Stimulated activated CD4-positive, alpha-beta T cell treated with anti-CD3 and anti-CD28 coated beads, Interleukin-4, amount 100 ng/mL, for 4 hours (primary cell): ENCODE measurements at regions not wholly inside any gene's neighbourhood (a gene's known extent, or its start where the extent isn't known, plus 50 kb on each side); places are given as distances from the start of the nearest gene placed in this dataset.

Experiments
- DNase-seq, 2 experiments: peaks; one replicate each; pipeline ENCODE4 v3.0.0-alpha.2; 2020

DNA sequence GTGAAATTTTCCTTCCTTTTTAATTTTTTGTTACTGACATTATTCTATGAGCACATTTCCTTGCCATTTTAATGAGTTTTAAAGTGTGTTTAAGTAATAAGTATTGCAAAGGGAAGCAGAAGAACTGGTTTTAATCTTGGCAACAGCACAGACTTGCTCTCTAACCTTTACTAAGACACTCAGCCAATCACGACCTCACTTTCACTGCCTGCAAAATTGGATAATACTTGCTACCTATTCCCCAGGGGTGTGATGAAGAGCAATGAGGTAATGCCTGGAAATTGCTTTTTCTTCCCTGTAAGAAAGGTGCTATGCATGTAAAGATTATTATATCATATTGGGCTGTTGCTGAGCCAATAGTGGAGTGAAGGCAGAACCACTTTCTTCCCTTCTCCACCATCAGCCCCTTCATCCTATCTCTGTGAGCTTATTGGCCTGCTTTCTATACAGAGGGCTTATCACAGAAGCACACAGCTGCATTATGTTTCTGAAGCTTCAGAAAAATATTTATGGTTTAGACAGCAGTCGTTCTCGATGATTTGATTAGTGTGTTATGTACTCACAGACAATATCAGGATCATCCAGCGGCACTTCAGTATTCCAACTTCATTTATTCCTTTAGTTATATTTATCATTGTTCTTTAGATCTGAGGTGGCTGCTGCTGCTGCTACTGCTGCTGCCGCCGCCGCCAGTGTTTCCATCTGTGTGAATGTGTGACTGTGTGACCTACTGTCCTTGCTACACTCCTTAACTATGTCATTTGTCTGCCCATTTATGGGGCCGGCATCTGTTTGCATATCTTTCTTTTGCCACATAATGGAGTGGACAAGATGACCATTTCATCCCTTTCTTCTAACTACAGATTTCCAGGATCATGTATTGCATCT lies 255.1 kb downstream of the C4orf33 start:
- no peak for DNase-seq

DNA sequence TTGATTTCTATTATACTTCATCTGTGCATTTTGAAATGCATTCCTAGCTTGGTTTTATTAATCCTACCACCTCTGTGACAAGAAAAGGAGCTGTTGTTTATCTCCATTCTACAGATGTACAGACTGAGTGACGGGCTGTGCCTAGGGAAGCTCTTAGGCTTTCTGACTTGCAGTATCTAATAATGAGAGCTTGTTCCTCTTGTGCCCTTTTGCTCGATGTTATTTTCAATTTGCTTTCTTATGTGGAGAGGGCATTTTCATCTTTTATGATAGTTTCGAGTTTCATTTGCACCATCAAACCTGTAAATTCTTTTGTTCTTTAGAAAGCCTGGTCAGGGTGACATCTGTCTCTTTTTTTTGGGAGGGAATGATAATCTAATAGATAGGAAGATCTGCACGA lies 256.5 kb downstream of the C4orf33 start:
- no peak for DNase-seq

DNA sequence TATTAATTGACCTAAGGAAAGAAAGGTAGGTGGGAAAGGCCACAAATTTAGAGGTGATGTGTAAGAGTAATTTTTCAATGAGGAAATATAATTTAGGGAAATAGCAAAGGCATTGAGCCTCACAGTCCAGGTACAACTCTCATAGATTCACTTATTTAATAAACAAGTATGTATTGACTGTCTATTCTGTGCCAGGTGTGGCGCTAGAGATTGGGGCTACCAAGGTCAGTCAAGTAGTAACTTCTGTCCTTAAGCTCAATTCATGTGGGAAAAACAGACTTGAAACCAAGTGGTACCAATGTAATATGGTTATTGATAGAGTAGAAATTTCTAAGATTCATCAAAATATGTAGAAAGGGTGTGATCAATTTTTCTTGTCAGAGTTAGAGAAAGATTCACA lies 257.5 kb downstream of the C4orf33 start:
- DNase-seq, result no peak

DNA sequence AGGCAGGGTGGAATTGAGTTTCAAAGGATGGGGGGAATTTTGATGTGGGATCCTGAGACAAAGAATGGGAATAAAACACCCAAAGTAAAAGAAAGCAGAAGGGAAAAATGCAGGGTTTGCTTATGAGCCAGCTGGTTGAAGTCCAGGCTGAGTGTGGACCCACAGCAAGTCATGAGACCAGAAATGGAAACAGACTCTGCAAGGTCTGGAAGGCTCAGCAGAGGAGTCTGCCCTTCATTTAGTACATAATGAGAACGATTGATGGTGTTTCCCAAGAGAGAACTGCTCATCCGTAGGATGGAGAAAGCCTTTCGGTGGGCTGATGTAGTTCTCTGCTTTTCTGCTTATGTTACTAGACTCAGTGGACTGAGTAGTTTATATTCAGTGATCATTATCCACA lies 259.1 kb downstream of the C4orf33 start:
- DNase-seq, result no peak

DNA sequence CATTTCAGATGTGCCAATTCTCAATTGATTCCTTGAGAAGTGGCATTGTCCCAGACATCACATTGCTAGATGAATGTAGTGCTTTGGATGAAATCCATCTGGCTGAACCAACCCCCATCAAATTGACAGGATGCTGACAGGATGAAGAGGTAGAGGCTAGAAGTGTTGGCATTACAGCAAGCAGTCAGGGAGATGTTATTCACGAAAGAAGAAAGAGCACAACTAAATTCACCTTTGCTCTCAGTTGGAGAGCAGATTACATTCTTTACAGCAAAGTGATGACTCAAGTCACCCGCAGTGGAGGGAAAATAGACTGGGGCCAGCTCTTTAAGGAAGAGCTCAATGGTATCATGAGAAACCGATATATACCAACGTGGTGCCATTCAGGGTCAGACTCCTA lies 259.6 kb downstream of the C4orf33 start:
- no peak for DNase-seq

DNA sequence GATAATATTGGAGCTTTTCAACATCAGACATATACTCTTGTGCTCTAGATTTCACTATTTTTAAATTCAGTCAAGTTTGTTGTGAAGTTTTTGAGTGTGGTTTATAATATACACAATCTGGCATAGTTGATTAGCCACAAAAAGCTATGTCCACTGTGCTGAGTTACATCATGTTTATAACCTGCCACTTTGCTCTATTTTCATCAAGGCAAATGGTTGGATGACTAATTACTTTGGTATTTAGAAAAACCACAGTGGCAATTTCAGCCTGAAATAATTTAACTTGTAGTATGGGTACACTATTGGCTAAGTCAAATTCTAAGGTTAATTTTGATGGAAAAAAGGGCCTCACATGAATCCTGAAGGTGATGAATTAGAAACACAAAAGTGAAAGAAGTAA lies 262.6 kb downstream of the C4orf33 start:
- no peak for DNase-seq

DNA sequence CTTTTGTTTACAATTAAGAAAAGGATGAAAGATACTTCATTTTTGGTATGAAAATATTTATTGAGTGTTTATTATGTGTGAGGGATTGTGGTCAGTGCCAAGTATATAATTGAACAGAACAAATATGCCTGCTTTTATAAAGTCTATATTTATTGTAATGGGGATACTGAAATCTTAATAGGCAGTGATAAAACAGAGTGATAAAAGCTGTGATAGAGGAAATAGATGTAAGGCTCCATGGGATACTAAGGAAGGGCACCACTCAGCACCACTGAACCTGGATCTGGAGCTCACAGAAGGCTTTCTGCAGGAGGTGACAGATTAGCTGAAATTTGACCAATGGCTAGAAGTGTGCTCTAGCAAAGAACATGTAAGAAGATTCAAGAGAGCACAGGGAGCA lies 263.5 kb downstream of the C4orf33 start:
- no peak for DNase-seq

DNA sequence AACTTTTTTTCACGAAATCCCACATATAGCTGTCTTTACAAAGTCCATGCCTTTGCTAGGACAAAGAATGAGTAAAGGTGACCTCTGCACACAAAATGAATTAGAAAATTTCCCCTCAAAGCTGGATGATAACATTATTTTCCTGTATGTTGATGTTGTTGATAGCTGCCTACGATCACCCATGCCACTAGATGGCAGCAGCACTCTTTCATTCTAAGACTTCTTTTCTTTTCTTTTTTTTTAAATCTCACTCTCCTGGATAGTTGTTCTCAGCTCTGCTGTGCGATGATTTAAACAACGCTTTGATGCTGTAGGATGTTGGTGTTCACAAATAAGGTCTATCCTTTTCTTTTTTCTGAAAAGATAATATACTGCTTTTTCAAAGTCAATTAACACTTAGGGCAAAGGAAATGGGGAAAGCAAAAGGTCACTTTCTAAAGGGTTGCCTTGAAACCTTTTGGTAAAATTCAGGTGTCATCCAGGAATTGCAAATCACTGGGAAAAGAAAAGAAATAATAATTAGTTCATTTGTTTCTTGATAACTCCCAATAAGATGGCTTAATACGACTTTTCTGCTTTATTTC lies 266.8 kb downstream of the C4orf33 start:
- DNase-seq, result peak; percentile 4 to 15

DNA sequence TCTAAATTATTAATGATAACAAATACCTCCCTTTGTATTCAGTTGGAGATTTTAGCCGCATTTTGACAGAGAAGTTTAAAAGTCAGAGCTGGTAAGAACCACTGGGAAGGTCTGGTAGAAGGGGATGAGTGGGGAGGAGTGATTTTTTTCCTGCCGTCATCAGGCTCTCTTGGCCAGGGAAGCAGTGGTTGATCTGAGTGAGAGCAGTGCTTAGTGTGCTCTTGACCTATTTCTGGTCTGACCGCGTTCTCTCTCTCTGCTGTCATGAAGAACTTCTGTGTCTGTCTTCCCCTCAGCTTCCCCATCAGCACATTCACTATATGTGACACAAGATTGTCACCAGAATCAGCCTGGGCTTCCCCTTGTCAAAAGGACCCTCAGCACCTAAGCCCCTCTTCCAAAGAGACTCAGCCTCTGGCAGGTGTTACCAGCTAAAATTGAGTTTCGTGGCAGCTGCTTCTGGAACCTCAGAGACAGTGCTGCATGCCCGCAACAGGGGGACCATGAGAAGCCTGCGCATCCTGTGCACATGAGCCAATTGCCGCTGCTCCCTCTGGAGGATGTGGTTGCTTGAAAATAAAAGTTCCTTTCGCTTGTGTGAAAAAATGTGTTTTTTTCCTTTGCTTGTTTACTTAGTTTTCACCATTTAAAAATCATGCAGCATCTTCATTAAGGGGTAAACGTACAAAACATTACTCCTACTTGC lies 268.9 kb downstream of the C4orf33 start:
- DNase-seq, result no peak

DNA sequence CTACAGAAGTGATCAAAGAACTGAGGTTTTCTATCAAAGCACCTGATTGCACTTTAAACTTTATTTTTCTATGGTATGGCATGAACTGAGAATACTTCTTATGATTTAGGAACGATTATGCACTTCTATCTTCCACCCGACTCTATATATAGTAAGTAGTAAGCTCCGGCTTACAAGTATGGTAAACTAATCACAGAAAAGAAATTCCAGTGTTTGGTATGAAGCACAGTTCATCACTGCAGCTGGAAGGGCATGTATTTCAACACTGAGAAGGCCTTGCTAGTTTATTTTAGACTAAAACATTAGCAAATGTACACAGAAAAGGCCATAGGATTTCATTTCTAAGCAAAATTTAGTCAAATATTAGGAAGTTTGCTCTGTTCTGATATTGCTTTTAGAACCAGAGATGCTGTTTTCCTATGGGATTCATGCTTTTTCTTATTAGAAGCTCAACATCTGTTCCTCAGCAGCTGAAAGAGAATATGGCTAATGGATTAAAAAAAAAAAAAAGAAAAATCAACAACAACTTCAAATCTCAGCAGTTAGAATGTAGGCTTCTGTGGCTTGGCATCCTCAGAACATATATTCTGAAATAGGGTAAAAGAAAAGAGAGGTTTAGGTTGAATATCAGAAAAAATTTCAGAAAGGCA lies 273.5 kb downstream of the C4orf33 start:
- DNase-seq, result no peak

DNA sequence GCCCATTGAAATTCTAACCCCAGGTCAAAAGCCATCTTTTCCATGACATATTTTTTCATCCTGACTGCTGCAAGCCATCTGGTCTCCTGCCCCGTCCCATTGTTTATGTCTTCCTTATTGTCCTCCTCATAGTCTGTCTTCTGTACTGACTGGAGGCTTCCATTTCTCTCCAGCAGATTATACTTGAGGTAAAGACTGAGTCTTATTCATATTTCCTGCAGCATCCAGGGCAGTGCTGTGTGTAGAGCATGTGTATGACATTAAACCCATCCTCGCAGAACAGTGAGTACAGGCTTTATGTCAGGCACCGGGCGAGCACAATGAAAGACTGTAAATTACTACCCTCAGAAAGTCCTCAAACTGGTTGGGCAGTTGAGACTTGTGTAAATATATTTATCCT lies 275.1 kb downstream of the C4orf33 start:
- DNase-seq, result no peak

DNA sequence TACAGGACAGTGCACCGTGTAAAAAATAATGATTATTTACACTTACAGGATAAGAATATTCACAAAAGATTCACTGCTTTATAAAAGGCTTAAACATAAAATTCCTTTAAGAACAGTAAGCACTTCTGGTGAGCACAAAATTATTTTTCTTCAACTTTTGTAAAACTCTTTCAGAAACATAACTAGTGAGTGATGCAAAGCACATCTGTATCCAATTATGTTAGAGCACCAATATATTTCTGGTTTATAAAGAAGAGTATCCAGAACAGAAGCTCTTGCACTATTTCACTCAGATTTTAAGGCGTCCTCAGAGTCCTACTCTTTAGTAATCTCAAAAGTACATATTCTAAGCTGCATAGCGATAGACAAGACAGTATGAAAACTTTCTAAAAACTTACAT lies 276.0 kb downstream of the C4orf33 start:
- no peak for DNase-seq

DNA sequence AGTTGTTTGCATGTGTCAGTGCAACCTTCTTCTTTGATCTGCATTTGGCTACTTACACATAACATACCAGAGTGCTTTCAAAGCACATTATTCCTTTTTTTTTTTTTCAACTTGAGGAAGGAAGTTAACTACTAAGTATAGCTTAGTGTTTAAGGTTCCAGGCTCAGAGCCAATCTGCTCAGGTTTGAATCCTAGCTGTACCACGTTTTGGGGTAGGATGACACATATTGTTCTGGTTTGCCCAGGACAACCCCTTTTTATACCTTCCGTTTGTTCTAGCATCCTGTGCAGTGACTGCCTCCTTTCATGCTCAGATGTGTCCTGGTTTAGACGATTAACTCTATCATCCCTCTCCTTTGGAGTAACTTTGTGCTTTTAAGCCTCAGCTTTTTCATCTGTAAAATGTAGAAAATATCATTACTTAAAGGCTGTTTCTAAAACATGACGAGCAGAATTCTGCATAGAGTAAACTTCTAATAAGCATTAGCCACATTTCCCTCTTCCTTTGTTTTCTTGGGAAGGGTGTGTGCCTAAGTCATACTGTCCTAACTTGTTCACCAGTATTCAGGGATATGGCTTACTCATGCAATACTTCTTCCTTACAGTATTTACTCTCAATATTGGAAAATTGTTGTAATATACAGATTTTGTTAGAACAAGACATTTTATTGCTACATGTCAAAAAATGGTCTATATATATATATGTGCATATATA lies 281.3 kb downstream of the C4orf33 start:
- DNase-seq, result no peak

DNA sequence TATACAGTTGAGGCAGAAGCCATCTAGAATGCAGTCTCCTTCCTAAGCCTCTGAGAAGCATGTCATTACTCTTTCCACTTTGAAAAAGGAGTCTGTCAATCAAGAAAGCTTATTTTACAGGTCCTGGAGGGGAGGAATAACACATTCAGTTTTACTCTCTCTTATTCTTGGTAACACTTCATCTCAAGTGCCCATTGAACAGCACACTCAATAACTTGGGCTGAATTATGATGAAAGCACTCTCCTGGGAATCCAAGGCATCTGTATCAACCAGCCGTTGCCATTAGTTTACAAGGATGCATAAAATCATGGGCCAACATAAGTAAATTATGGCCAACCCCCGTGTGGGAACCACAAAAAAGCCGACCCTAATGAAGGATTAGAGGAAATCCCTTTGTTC lies 282.4 kb downstream of the C4orf33 start:
- DNase-seq, result no peak

DNA sequence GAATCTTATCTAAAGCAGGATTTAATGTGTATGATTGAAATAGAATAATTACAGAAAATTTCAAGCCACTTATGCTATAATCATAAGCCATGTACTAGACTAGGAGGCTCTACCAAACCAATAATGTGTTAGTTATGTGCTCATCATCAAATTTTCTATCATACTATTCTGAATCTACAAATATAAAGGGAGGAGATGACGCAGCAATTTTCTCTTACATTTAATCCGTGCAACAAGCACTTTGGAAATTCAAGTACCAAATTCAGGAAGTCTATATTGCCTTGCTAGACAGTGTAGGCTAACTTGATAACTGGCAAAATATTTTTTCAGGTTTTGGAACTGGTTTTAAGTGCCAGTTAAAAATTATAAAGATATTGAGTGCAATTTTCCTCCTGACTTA lies 283.5 kb downstream of the C4orf33 start:
- no peak for DNase-seq

DNA sequence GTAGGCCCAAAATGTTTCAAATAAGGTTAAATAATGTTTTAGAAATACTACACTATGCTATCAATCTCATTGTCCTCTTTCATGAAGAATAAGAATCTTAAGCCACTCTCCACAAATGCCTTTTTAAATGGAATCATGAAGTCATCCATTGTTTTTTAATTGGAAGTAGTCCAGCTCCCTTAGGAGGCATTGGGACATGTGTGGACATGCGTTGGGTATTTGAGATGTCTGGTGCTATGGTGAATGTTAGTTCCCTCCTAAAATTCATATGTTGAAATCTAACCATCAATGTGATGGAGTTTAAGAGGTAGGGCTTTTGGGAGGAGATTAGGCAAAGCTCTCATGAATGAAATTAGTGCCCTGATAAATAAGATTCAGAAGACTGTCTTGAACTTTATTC lies 289.0 kb downstream of the C4orf33 start:
- DNase-seq, result no peak

DNA sequence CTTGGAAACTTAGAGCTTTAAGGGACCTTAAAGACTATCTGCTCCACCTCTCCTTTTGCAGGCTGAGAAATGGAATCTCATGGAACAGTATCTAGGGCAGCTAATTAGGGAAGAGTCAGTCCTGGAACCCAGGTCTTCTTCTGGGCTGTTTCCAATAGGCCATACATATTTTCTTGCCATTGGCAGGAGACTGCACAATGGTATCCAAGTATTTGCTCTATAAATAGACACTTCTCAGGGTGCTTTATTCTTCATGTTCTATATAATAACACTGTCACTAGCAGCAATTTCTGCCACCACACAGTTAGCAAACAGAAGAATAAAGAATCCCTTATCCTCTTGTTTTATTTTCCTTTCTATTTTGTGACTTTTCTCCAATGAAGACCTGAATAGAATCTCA lies 291.7 kb downstream of the C4orf33 start:
- DNase-seq, result no peak

DNA sequence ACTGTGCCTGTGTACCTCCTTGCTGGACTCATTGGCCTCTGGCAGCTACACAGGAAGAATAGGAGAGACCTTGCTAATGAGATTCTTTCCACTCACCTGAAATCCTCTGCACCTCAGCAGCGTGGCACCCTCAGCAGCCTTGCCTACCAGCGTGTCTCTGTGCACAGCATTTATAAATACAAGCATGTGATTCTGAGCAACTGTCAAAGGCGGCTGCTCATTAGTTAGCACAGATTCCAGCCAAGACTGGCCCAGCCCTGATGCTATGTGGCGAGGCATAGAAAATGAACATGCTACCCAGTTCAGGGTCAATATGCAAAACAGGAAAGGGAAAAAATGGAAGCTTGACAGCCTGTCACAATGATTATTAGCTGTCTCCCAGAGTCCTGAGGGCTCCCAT lies 298.0 kb downstream of the C4orf33 start:
- DNase-seq, result no peak

DNA sequence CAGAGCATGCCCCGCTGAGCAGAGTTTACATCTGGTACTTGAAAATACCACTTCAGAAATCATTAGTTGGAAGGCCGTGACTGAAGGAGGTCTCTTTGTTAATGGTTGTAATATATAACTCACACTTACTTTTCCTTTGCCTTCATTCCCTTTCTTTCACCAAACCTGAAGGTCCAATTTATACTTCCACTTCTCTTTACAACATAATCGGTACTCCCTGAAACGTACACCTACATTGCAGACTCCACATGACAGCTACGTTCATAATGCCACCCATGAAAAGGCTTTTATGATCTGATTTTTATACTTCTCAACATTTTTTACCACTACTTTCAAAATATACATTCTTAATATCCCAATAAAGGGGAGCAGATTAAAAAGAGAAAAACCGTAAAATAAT lies 298.7 kb downstream of the C4orf33 start:
- DNase-seq, result no peak

DNA sequence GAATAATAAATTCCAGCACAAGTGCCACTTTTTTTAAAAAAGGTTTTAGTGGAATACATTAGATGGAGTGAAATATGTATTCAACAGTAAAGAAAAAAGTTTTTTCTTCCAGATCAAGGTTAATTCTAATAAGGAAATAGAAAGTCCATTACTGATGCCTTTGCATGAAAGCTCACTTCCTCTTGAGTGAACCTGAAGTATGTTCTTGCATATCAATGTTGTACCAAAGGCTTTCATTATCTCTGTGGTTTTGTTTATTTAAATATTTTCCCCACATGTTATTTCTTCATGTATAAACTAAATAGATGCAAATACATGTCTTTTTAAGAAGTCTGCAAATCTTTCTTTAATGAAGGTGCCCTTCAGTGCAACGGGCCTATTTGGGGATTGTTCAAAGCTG lies 307.9 kb downstream of the C4orf33 start:
- DNase-seq, result no peak

DNA sequence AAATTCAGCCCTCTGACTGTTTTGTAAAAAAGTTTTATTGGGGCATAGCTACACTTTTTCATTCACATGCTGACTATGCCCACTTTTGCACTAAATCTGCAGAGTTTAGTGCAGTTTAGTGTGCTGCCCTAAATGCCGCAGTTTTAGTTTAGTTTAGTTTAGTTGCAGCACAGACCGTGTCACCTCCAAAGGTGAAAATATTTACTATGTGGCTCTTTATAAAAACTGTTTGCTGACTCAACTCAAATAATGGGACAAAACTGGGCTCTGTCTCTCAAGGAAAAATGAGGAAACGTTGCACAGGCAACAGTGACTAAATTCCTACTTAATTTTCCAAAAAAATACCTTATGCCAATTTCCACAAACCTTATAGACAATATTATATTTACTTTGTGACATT lies 314.2 kb downstream of the C4orf33 start:
- no peak for DNase-seq

DNA sequence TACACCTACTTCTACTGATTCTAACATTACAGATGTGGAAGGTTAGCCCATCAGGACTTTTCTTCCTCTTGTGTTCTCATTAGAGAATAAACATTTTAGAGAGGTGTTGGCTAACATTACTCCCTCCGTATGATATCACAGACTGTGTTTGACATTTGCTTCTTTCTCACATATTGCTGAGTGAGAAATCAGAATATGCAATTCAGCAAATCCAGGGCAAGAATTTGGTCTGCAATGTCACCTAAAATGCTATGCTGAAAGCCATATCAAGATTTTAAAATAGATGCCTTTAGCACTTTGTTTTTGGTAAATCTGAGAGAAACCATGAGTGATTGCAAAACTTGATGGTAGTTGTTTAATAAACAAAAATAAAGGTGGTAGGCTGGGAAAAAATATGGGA lies 319.1 kb downstream of the C4orf33 start:
- no peak for DNase-seq

DNA sequence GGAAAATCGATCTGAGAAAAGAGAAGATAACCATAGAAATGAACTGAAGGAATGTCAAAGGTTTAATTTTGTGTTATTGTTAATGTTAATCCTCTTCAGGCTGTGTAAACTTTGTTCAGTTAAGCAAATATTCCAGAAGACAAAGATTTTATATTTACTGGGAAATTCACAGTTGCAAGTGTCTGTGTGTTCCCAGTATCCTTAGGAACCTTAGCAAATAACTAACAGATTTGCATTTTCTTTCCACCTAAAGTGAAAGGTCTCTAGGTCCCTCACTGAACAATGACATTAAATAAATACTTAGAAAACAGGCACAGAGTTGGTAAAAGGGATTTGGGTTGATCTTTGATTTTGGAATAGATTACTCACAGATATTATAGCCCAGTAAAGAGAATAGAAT lies 324.7 kb downstream of the C4orf33 start:
- no peak for DNase-seq
